ENCODE measurements at regions not wholly inside any gene's neighbourhood (a gene's known extent, or its start where the extent isn't known, plus 50 kb on each side); places are given as distances from the start of the nearest gene placed in this dataset.

DNA sequence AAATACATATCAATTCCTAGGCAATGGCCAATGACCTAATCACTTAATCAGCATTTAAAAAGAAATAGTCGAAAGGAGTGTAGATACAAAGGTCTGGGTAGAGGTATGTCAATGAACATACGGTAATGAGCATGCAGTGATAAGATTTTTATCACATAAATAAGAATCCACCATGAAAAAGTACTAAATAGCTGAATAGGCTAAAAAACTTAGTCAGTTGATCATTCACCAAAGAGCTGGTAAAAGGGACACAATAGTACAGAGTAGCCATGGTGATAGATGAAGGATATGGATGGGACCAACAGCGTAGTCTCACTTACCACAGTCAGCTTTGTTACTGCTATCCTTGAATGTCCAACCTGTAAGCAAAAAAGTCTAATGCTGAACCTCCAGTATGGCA, 1018.6 kb upstream of the EYS start:
- FAIRE-seq (no peak), DNase-seq (ENCODE audit: insufficient read length, low spot score) (no peak)
- TF ChIP-seq, protein P1, sequence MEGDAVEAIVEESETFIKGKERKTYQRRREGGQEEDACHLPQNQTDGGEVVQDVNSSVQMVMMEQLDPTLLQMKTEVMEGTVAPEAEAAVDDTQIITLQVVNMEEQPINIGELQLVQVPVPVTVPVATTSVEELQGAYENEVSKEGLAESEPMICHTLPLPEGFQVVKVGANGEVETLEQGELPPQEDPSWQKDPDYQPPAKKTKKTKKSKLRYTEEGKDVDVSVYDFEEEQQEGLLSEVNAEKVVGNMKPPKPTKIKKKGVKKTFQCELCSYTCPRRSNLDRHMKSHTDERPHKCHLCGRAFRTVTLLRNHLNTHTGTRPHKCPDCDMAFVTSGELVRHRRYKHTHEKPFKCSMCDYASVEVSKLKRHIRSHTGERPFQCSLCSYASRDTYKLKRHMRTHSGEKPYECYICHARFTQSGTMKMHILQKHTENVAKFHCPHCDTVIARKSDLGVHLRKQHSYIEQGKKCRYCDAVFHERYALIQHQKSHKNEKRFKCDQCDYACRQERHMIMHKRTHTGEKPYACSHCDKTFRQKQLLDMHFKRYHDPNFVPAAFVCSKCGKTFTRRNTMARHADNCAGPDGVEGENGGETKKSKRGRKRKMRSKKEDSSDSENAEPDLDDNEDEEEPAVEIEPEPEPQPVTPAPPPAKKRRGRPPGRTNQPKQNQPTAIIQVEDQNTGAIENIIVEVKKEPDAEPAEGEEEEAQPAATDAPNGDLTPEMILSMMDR (IDR thresholded peaks at IDR 0.05; ENCODE audit: insufficient read depth, missing control alignments), result no peak

DNA sequence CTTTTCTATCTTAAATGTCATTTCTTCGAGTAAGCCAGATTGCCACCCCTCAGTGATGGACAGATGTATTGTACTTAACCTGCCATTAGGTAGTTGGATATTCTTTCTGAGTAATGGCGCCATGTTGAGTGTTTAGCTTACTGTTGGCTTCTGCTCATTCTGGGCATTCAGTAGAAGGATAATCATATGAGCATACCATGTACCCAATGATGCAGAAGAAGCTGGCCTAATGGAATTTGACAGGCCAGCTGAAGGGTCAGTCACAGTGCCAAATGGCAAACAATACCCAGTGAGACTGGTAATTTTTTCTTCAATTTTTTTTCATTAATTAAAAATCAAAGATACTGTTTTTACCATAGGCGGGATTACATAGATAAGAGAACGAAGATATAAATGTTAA, 1010.8 kb upstream of the EYS start:
- FAIRE-seq (no peak), DNase-seq (ENCODE audit: insufficient read length, low spot score) (no peak)
- TF ChIP-seq, protein P1 (IDR thresholded peaks at IDR 0.05; ENCODE audit: insufficient read depth, missing control alignments), result no peak

- TF ChIP-seq, protein P1 (IDR thresholded peaks at IDR 0.05; ENCODE audit: insufficient read depth, missing control alignments), result no peak
- DNase-seq (ENCODE audit: insufficient read length, low spot score) (no peak), FAIRE-seq (peak; percentile 58)
Measured at GRCh38 chr6:66699385-66699784, 992.4 kb upstream of the EYS start.

GRCh38 chr6:66689608-66690007, 982.6 kb upstream of the EYS start:
- TF ChIP-seq, protein P1 (IDR thresholded peaks at IDR 0.05; ENCODE audit: insufficient read depth, missing control alignments), result no peak
- DNase-seq (ENCODE audit: insufficient read length, low spot score), result no peak
- no peak for FAIRE-seq

DNA sequence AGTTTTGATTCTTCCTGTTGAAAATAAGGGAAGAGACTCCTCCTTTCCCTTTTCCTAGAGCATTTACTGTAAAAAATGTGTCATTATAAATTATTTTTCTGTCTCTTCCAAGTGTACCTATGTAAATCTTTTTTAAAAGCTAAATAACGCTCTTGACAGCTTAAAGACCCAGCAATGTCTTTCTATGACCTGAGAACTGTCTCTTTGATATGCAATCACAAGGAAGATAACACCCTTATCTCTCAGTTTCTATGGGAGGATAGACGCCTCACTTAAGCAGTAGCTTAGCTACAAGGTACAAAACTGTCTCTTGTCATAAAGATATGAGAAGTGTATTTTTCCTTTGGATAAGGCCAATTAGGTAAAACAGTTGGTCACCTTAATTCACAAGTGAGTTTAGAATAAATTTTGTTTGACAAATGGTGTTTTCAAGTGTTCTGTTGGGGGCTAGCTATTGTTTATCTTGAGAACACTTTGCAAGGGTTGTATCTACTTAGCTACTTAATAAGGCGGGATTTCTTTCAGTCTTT, 980.6 kb upstream of the EYS start:
- TF ChIP-seq, protein P1 (IDR thresholded peaks at IDR 0.05; ENCODE audit: insufficient read depth, missing control alignments), result no peak
- DNase-seq (ENCODE audit: insufficient read length, low spot score) (no peak), FAIRE-seq (peak; percentile 87)

GRCh38 chr6:66675906-66676305, 968.9 kb upstream of the EYS start:
- TF ChIP-seq, protein P1 (IDR thresholded peaks at IDR 0.05; ENCODE audit: insufficient read depth, missing control alignments), result no peak

GRCh38 chr6:66664112-66664511, 957.1 kb upstream of the EYS start:
- FAIRE-seq (no peak), DNase-seq (ENCODE audit: insufficient read length, low spot score) (no peak)
- TF ChIP-seq, protein P1 (IDR thresholded peaks at IDR 0.05; ENCODE audit: insufficient read depth, missing control alignments), result no peak

More at GRCh38 chr6:66675906-66676305, 968.9 kb upstream of the EYS start:
- FAIRE-seq (no peak), DNase-seq (ENCODE audit: insufficient read length, low spot score) (no peak)
